PC-3 (cell line): ENCODE measurements at regions not wholly inside any gene's neighbourhood (a gene's known extent, or its start where the extent isn't known, plus 50 kb on each side); places are given as distances from the start of the nearest gene placed in this dataset.

Source experiments
- CTCF ChIP-seq: fragments of 300-600 bp; sonication (generic); conservative IDR thresholded peaks from 2 replicates; pipeline ENCODE4 v1.5.1; 2017; ENCODE audit warnings: antibody characterized with exemption, low read depth, mild to moderate bottlenecking, low read length
- EZH2phosphoT487 ChIP-seq: fragments of 300-600 bp; sonication (generic); IDR thresholded peaks from 2 replicates; pipeline ENCODE4 v1.6.1; 2018; ENCODE audit warnings: mild to moderate bottlenecking, antibody characterized with exemption, low read length, borderline replicate concordance

GRCh38 chr2:65565681-65566080, 133.3 kb upstream of the SPRED2 start:
- no peak for TF ChIP-seq CTCF
- TF ChIP-seq EZH2phosphoT487, result no peak
